Central memory CD8-positive, alpha-beta T cell (primary cell): ENCODE measurements at regions not wholly inside any gene's neighbourhood (a gene's known extent, or its start where the extent isn't known, plus 50 kb on each side); places are given as distances from the start of the nearest gene placed in this dataset.

Experiments used
- ATAC-seq: fragments of 150-1000 bp; cut with Tn5 transposase; replicated peaks from 2 replicates; pipeline ENCODE4 v1.10.0; 2022; ENCODE audit warnings: mild to moderate bottlenecking, moderate FRiP score, moderate number of reproducible peaks; ENCODE audit not compliant: poor library complexity, severe bottlenecking; ENCODE audit errors: extremely low read depth
- DNase-seq, 2 donors: peaks; one replicate each; pipeline ENCODE4 v3.0.0; 2021; ENCODE audit warnings: low spot score in 2 of 2
- H3K27ac Mint-ChIP-seq: one replicate; pipeline ENCODE4 v1.8.0; 2022; ENCODE audit warnings: low read depth, mild to moderate bottlenecking, moderate library complexity, mixed read lengths
- H3K27me3 Mint-ChIP-seq: one replicate; pipeline ENCODE4 v1.8.0; 2022; ENCODE audit warnings: mixed read lengths
- H3K36me3 Mint-ChIP-seq: one replicate; pipeline ENCODE4 v1.8.0; 2022; ENCODE audit warnings: mild to moderate bottlenecking, moderate library complexity, mixed read lengths; ENCODE audit not compliant: insufficient read depth
- H3K4me1 Mint-ChIP-seq: one replicate; pipeline ENCODE4 v1.8.0; 2022; ENCODE audit warnings: mixed read lengths
- H3K4me3 Mint-ChIP-seq: one replicate; pipeline ENCODE4 v1.8.0; 2022; ENCODE audit warnings: mild to moderate bottlenecking, moderate library complexity, mixed read lengths
- H3K9me3 Mint-ChIP-seq: one replicate; pipeline ENCODE4 v1.8.0; 2022; ENCODE audit warnings: mixed read lengths

DNA sequence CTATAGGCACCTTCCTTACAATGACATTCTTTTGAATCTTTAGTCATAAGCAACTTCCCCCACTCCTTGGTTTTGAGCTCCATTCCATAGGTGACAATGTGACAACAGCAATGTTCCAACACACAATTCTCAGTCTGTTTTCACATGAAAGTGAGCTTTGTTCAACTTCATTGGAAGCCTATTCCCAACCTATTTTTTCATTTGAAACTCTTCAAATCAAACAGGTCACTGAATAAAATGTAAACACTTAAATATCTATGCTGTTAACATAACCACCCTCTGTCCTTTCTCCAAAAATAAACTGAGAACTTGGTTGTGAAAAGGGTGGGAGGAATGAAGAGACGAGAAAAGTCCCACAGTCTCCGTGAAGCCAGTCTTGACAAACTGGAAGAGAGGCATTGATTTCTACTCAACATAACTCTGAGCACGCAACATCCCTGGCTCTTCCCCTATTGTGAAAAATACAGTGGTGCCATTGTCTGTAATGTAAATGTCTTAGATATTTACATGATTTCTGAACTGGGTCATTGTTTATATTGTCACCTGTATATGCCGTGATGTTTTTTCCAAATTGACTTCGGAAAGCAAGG is 343.1 kb downstream of the TFAP2A start:
- Mint-ChIP-seq H3K4me3 (no peak overlapping the region), H3K4me1 (no peaks in the 10 kb centered on the region), H3K9me3 (peaks cover 10% of the 10 kb centered on the region), H3K27me3 (no peaks in the 10 kb centered on the region), H3K36me3 (no peaks in the 10 kb centered on the region), H3K27ac (no peak overlapping the region)
- DNase-seq (no peak), ATAC-seq (no peak)

- H3K27me3 Mint-ChIP-seq, result no peaks in the 10 kb centered on the region
- no peak overlapping the region for H3K4me3 Mint-ChIP-seq
- DNase-seq (no peak), ATAC-seq (no peak)
- no peaks in the 10 kb centered on the region for H3K4me1 Mint-ChIP-seq
- no peaks in the 10 kb centered on the region for H3K36me3 Mint-ChIP-seq
- H3K27ac Mint-ChIP-seq, result no peak overlapping the region
- H3K9me3 Mint-ChIP-seq, result no peaks in the 10 kb centered on the region
Observed at GRCh38 chr6:10060004-10060403, 354.9 kb downstream of the TFAP2A start.

DNA sequence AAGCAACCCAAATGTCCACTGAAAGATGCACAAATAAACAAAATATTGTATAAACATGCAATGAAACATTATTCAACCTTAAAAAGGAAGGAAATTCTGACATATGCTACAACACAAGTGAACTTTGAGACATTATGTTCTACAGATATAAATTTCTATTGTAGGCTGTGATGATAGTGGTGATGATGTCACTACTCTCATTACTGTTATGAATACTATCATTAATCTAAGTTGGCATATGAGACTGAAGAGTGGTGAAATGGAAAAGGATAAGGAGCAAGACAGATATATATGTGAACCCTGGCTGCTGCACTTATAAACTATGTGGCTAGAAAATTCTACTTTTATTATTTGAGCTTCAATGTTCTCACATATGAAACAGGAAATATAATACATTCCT is 360.2 kb downstream of the TFAP2A start:
- Mint-ChIP-seq H3K27me3 (no peaks in the 10 kb centered on the region), H3K4me1 (no peaks in the 10 kb centered on the region)

DNA sequence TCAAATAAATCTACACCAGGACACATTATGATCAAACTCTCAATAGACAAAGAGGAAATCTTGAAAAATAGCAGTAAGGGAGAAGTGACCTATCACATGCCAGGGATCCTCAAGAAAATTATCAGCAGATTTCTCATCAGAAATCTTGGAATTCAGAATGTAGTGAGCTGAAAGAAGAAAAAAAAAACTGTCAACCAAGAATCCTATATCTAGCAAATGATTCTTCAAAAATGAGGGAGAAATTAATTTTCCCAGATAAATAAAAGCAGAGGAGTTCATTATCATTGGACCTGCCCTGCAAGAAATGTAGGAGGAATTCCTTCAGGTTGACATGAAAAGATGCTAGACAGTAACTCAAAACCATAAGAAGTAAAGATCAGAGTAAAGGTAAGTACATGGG is 363.6 kb downstream of the TFAP2A start:
- H3K4me1 Mint-ChIP-seq, result no peaks in the 10 kb centered on the region
- H3K27me3 Mint-ChIP-seq, result no peaks in the 10 kb centered on the region
- no peak for DNase-seq
- H3K9me3 Mint-ChIP-seq, result peaks cover 15% of the 10 kb centered on the region
- ATAC-seq, result no peak
- H3K36me3 Mint-ChIP-seq, result no peaks in the 10 kb centered on the region
- H3K27ac Mint-ChIP-seq, result no peak overlapping the region
- H3K4me3 Mint-ChIP-seq, result no peak overlapping the region

More for the DNA sequence above, 360.2 kb downstream of the TFAP2A start:
- Mint-ChIP-seq H3K9me3 (peaks cover 15% of the 10 kb centered on the region), H3K36me3 (no peaks in the 10 kb centered on the region), H3K4me3 (no peak overlapping the region), H3K27ac (no peak overlapping the region)
- DNase-seq, result no peak
- no peak for ATAC-seq

- DNase-seq (no peak), ATAC-seq (no peak)
- H3K4me1 Mint-ChIP-seq, result no peaks in the 10 kb centered on the region
- no peak overlapping the region for H3K4me3 Mint-ChIP-seq
- H3K27me3 Mint-ChIP-seq, result no peaks in the 10 kb centered on the region
- H3K36me3 Mint-ChIP-seq, result no peaks in the 10 kb centered on the region
- H3K27ac Mint-ChIP-seq, result no peak overlapping the region
- peaks cover 20% of the 10 kb centered on the region for H3K9me3 Mint-ChIP-seq
Observed at GRCh38 chr6:10048370-10049297, 366.2 kb downstream of the TFAP2A start.

DNA sequence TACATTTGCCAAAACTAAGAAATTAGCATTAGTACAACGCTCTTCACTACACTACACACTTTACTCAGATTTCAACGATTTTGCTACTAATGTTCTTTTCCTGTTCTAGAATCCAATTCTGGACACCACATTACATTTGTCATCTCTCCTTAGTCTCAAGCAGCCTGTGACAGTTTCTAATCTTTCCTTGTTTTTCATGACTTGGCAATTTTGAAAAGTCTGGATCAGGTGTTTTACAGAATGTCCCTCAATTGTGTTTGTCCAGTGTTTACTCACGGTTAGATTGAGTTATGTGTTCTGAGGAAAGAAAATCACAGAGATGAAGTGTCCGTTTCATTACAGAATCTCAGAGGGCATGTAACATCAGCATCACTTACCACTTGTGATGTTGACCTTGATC is 372.6 kb downstream of the TFAP2A start:
- H3K9me3 Mint-ChIP-seq, result peaks cover 10% of the 10 kb centered on the region
- ATAC-seq (no peak), DNase-seq (no peak)
- no peaks in the 10 kb centered on the region for H3K36me3 Mint-ChIP-seq
- no peaks in the 10 kb centered on the region for H3K27me3 Mint-ChIP-seq
- no peaks in the 10 kb centered on the region for H3K4me1 Mint-ChIP-seq
- no peak overlapping the region for H3K4me3 Mint-ChIP-seq
- no peak overlapping the region for H3K27ac Mint-ChIP-seq

- DNase-seq (no peak), ATAC-seq (no peak)
- H3K36me3 Mint-ChIP-seq, result no peaks in the 10 kb centered on the region
- no peaks in the 10 kb centered on the region for H3K4me1 Mint-ChIP-seq
- H3K4me3 Mint-ChIP-seq, result no peak overlapping the region
- H3K27ac Mint-ChIP-seq, result no peak overlapping the region
- no peaks in the 10 kb centered on the region for H3K27me3 Mint-ChIP-seq
- H3K9me3 Mint-ChIP-seq, result no peaks in the 10 kb centered on the region
Observed at GRCh38 chr6:10033223-10033829, 381.5 kb downstream of the TFAP2A start.

DNA sequence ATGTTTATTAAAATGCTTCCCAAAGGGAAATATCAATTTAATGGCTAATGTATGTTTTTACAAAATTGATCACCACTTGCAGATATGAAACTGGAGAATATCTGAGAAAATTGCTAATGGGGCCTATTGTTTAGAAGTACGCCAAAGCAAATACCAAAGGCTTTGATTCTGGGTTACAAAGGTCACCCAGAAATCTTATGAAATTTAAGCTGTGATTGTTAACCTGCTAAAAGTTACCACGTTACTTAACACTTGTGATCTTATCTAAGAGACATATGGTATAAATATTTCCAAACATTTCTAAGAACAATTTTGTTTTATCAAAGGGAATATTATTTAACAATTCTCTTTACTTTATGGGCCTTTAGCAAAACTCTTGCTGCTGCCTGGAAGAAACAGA is 383.3 kb downstream of the TFAP2A start:
- H3K36me3 Mint-ChIP-seq, result no peaks in the 10 kb centered on the region
- no peaks in the 10 kb centered on the region for H3K9me3 Mint-ChIP-seq
- no peak overlapping the region for H3K4me3 Mint-ChIP-seq
- no peak overlapping the region for H3K27ac Mint-ChIP-seq
- no peak for ATAC-seq
- H3K4me1 Mint-ChIP-seq, result no peaks in the 10 kb centered on the region
- H3K27me3 Mint-ChIP-seq, result no peaks in the 10 kb centered on the region
- no peak for DNase-seq

DNA sequence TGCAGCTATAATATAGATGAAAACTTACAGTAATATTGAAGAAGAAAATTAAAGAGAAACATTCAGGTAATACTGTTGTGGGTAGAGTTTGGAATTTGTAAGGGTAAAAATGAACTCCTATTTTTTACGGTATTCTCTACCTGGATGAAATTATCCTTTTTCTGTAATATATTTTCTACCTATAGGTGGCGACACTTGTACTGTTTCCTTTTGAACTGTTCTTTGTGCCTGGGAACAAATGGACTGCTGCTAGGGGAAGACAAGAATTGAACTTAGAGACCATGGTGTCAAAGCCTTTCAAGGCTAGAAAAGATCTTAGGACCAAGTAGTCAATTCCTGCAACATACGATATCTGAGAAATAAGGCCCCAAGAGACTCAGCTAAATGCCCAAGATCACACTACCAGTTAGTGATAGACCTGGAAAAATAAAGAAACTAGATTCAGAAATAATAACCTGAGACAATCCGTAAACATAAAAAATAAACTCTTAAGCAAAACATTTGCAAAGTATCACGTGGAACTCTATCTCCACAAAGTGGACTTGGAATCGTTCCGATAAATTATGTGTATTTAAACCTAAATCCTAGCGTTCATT is 383.8 kb downstream of the TFAP2A start:
- no peaks in the 10 kb centered on the region for H3K36me3 Mint-ChIP-seq
- H3K4me3 Mint-ChIP-seq, result no peak overlapping the region
- H3K27me3 Mint-ChIP-seq, result no peaks in the 10 kb centered on the region
- H3K27ac Mint-ChIP-seq, result no peak overlapping the region
- ATAC-seq, result no peak
- no peaks in the 10 kb centered on the region for H3K4me1 Mint-ChIP-seq
- H3K9me3 Mint-ChIP-seq, result no peaks in the 10 kb centered on the region
- no peak for DNase-seq

- Mint-ChIP-seq H3K27me3 (no peaks in the 10 kb centered on the region), H3K4me1 (no peaks in the 10 kb centered on the region), H3K9me3 (peaks cover 2% of the 10 kb centered on the region), H3K27ac (no peak overlapping the region), H3K4me3 (no peak overlapping the region), H3K36me3 (no peaks in the 10 kb centered on the region)
- ATAC-seq (no peak), DNase-seq (no peak)
Observed at GRCh38 chr6:10028222-10028621, 386.7 kb downstream of the TFAP2A start.

DNA sequence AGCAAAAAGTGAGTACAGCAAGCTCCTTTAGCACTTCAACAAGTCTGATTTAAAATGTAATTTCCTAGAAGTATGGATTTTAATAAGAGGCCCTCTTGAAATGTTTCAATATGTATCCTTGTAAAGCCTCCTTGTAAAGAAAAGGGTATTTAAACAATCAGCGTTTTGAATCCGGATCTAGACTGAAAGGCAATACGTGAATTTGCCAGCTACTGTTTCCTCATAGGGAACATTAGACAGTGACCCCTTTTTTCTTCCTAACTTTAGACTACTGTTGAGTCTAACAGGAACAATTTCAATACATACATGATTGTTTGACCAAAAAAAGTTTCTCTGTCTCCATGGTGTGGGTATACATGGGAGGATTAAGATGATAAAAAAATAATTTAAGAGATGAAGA is 395.0 kb downstream of the TFAP2A start:
- Mint-ChIP-seq H3K27ac (no peak overlapping the region), H3K4me1 (no peaks in the 10 kb centered on the region), H3K27me3 (no peaks in the 10 kb centered on the region), H3K36me3 (no peaks in the 10 kb centered on the region), H3K4me3 (no peak overlapping the region), H3K9me3 (peaks cover 19% of the 10 kb centered on the region)
- ATAC-seq (no peak), DNase-seq (no peak)

DNA sequence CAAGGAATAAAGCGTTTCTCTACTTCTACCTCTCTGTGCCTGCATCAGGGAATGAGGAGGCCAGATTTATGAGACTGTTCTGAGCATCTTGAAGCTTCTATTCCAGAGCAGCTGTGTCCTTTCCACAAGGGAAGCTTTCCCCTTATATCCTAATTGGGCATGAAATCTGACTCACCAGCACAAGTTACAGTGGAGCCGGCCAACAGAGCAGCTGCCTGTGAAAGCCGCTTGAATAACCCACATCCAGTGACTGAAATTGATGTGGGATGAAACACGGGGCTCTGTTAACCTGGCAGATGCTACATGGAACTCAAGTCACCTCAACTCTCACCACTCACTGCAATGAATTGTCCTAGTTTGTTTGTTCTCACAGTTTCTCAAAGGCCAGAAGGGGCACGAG is 400.3 kb downstream of the TFAP2A start:
- no peak for ATAC-seq
- Mint-ChIP-seq H3K36me3 (peaks cover 3% of the 10 kb centered on the region), H3K27me3 (no peaks in the 10 kb centered on the region), H3K9me3 (peaks cover 21% of the 10 kb centered on the region), H3K4me1 (no peaks in the 10 kb centered on the region), H3K4me3 (no peak overlapping the region), H3K27ac (no peak overlapping the region)
- DNase-seq, result no peak
